Lower leg skin (tissue), 4 donors: ENCODE measurements at regions not wholly inside any gene's neighbourhood (a gene's known extent, or its start where the extent isn't known, plus 50 kb on each side); places are given as distances from the start of the nearest gene placed in this dataset.
A peak's percentile ranks its signal among the peaks of the same experiment; 100 is the strongest.

ENCODE experiments used
- DNase-seq, 2 donors: peaks; one replicate each; pipeline ENCODE4 v3.0.0-alpha.2; 2019; ENCODE audit warnings: low spot score in 2 of 2
- H3K4me3 ChIP-seq: fragments of 200-600 bp; sonication (generic); 2 replicates; pipeline ENCODE4 v1.5.1; 2017; ENCODE audit warnings: mild to moderate bottlenecking, low read depth; ENCODE audit not compliant: poor library complexity, severe bottlenecking
- CTCF ChIP-seq, 3 donors: fragments of 450-650 bp; IDR thresholded peaks; one replicate each; pipeline ENCODE4 v1.5.1; 2016; ENCODE audit warnings: antibody characterized with exemption in 3 of 3, mild to moderate bottlenecking in 3 of 3, moderate library complexity in 2 of 3
- POLR2A ChIP-seq, 2 donors: fragments of 450-650 bp; IDR thresholded peaks; one replicate each; pipeline ENCODE4 v1.6.1; 2016 to 2017; ENCODE audit warnings: antibody characterized with exemption in 2 of 2, mild to moderate bottlenecking in 1 of 2, moderate library complexity in 1 of 2
- WGBS, 2 donors: methylation state at CpG; one replicate each; pipeline ENCODE4 v1.1.5; 2018; 5-methylcytosine and 5-hydroxymethylcytosine counted together
- intact Hi-C: fragments of 100-400 bp; cut with DNase I; formaldehyde crosslinking; loops from one replicate; pipeline ENCODE4 v1.15.0; 2023; ENCODE audit warnings: low total_unique reads

- no peak for TF ChIP-seq CTCF (IDR thresholded peaks at IDR 0.05)
- no peak for TF ChIP-seq POLR2A (IDR thresholded peaks at IDR 0.05)
- intact Hi-C loops = no loop called here
- whole genome bisulfite sequencing, 2 donors = 51 to 56% methylated on average over 3 of the region's 3 CpGs
- H3K4me3 ChIP-seq = no peak overlapping the region
- DNase-seq = peak in 1 of 2 donors; percentile 12
Measured at GRCh38 chr16:5541356-5541755, 443.8 kb upstream of the EEF2KMT start.

- no peak for DNase-seq
- no peak for TF ChIP-seq CTCF (IDR thresholded peaks at IDR 0.05)
- no peak for TF ChIP-seq POLR2A (IDR thresholded peaks at IDR 0.05)
- H3K4me3 ChIP-seq = no peak overlapping the region
- 61 to 69% methylated on average over 1 of the region's 1 CpG for WGBS, 2 donors
- intact Hi-C loops = no loop called here
Measured at GRCh38 chr16:5537347-5537746, 439.8 kb upstream of the EEF2KMT start.

- no peak overlapping the region for H3K4me3 ChIP-seq
- no peak for DNase-seq
- 52 to 53% methylated on average over 3 of the region's 3 CpGs for WGBS, 2 donors
- TF ChIP-seq CTCF (IDR thresholded peaks at IDR 0.05) (no peak), POLR2A (IDR thresholded peaks at IDR 0.05) (no peak)
- intact Hi-C loops = no loop called here
Measured at GRCh38 chr16:5533321-5533888, 435.8 kb upstream of the EEF2KMT start.

GRCh38 chr16:5527817-5528216 is 430.2 kb upstream of the EEF2KMT start:
- H3K4me3 ChIP-seq = no peak overlapping the region
- DNase-seq = no peak
- TF ChIP-seq POLR2A (IDR thresholded peaks at IDR 0.05) (no peak), CTCF (IDR thresholded peaks at IDR 0.05) (no peak)
- intact Hi-C loops = no loop called here
- 89 to 96% methylated on average over 5 of the region's 5 CpGs for WGBS, 2 donors

- TF ChIP-seq POLR2A (IDR thresholded peaks at IDR 0.05) (no peak), CTCF (IDR thresholded peaks at IDR 0.05) (no peak)
- 74 to 80% methylated on average over 8 of the region's 8 CpGs for WGBS, 2 donors
- H3K4me3 ChIP-seq = no peak overlapping the region
- intact Hi-C loops = no loop called here
- DNase-seq = no peak
Measured at GRCh38 chr16:5526826-5527225, 429.2 kb upstream of the EEF2KMT start.

- 33 to 37% methylated on average over 10 of the region's 10 CpGs for WGBS, 2 donors
- H3K4me3 ChIP-seq = no peak overlapping the region
- intact Hi-C loops = no loop called here
- TF ChIP-seq CTCF (IDR thresholded peaks at IDR 0.05) = no peak
- no peak for TF ChIP-seq POLR2A (IDR thresholded peaks at IDR 0.05)
- DNase-seq = no peak
Measured at GRCh38 chr16:5523829-5524228, 426.2 kb upstream of the EEF2KMT start.
